ENCODE measurements at regions not wholly inside any gene's neighbourhood (a gene's known extent, or its start where the extent isn't known, plus 50 kb on each side); places are given as distances from the start of the nearest gene placed in this dataset.

GRCh38 chr2:230650585-230651137 is 62.0 kb upstream of the CAB39 start:
- TF ChIP-seq CTCF (IDR thresholded peaks at IDR 0.05 in 4 of 5, conservative IDR thresholded peaks at IDR 0.05 in 1 of 5) (no peak), POLR2A (IDR thresholded peaks at IDR 0.05) (no peak)
